CD8-positive, alpha-beta memory T cell (primary cell): ENCODE measurements at regions not wholly inside any gene's neighbourhood (a gene's known extent, or its start where the extent isn't known, plus 50 kb on each side); places are given as distances from the start of the nearest gene placed in this dataset.

Experiments used
- CTCF ChIA-PET: fragments of 350-600 bp; sonication (Branson Sonifier 250); formaldehyde crosslinking; loops from one replicate; lab custom pipeline; 2021; ENCODE audit warnings: antibody characterized with exemption; lab: Charles Lee
- POLR2A ChIA-PET: fragments of 350-600 bp; sonication (Branson Sonifier 250); formaldehyde crosslinking; loops from one replicate; lab custom pipeline; 2021; ENCODE audit warnings: antibody characterized with exemption; lab: Charles Lee
- DNase-seq, 5 donors: peaks; one replicate each; pipeline versions ENCODE4 v3.0.0 to v3.0.0-alpha.2; 2020 to 2022; ENCODE audit warnings: mixed read lengths in 1 of 5
- H3K27ac ChIP-seq: one replicate; pipeline ENCODE4 v1.7.0; 2013; ENCODE audit warnings: low read depth, mild to moderate bottlenecking, low read length, moderate library complexity
- H3K27me3 ChIP-seq: 2 replicates; pipeline ENCODE4 v1.7.0; 2013; ENCODE audit warnings: low read length, mild to moderate bottlenecking; ENCODE audit not compliant: insufficient read depth, poor library complexity, severe bottlenecking
- H3K36me3 ChIP-seq: 2 replicates; pipeline ENCODE4 v1.7.0; 2013; ENCODE audit warnings: mild to moderate bottlenecking, low read length, moderate library complexity; ENCODE audit not compliant: insufficient read depth
- H3K4me1 ChIP-seq: 2 replicates; pipeline ENCODE4 v1.7.0; 2013; ENCODE audit warnings: mild to moderate bottlenecking, low read length, moderate library complexity; ENCODE audit not compliant: insufficient read depth
- H3K4me3 ChIP-seq: 2 replicates; pipeline ENCODE4 v1.7.0; 2013; ENCODE audit warnings: mild to moderate bottlenecking, low read length
- H3K9me3 ChIP-seq: 2 replicates; pipeline ENCODE4 v1.7.0; 2013; ENCODE audit warnings: mild to moderate bottlenecking, low read length
- H3K27ac Mint-ChIP-seq, 8 donors: one replicate each; pipeline ENCODE4 v1.8.0; 2020 to 2021; ENCODE audit warnings: mixed read lengths in 8 of 8, mild to moderate bottlenecking in 6 of 8, inconsistent platforms in 3 of 8, moderate library complexity in 3 of 8
- H3K27me3 Mint-ChIP-seq, 2 donors: one replicate each; pipeline ENCODE4 v1.8.0; 2020 to 2021; ENCODE audit warnings: mixed read lengths in 2 of 2, mild to moderate bottlenecking in 1 of 2, moderate library complexity in 1 of 2
- H3K36me3 Mint-ChIP-seq, 3 donors: one replicate each; pipeline ENCODE4 v1.8.0; 2020 to 2021; ENCODE audit warnings: mixed read lengths in 3 of 3, inconsistent platforms in 1 of 3, mild to moderate bottlenecking in 1 of 3
- H3K4me1 Mint-ChIP-seq, 3 donors: one replicate each; pipeline ENCODE4 v1.8.0; 2020 to 2021; ENCODE audit warnings: mixed read lengths in 3 of 3, inconsistent platforms in 1 of 3, mild to moderate bottlenecking in 1 of 3
- H3K4me3 Mint-ChIP-seq, 7 donors: one replicate each; pipeline ENCODE4 v1.8.0; 2020 to 2021; ENCODE audit warnings: mixed read lengths in 7 of 7, mild to moderate bottlenecking in 6 of 7, moderate library complexity in 4 of 7, inconsistent platforms in 2 of 7
- H3K9me3 Mint-ChIP-seq, 5 donors: one replicate each; pipeline ENCODE4 v1.8.0; 2020 to 2022; ENCODE audit warnings: mixed read lengths in 5 of 5, mild to moderate bottlenecking in 3 of 5, moderate library complexity in 2 of 5, inconsistent platforms in 1 of 5

- no peaks in the 10 kb centered on the region for H3K4me1 ChIP-seq
- POLR2A ChIA-PET = no interaction called here
- CTCF ChIA-PET = interaction anchor here (1.8 kb wide), 1 partner anchor 54 kb away, joined by 5 read pairs; no protein-coding TSS in a partner anchor
Measured at GRCh38 chr11:45048870-45049691, 97.4 kb upstream of the PRDM11 start.

GRCh38 chr11:45050111-45050510 lies 96.3 kb upstream of the PRDM11 start:
- no peak for DNase-seq
- POLR2A ChIA-PET = no interaction called here
- Mint-ChIP-seq H3K27ac (no peak overlapping the region), H3K9me3 (peaks cover 0 to 2% (median 0%) of the 10 kb centered on the region in 5 donors), H3K4me1 (peaks cover 6 to 8% (median 6%) of the 10 kb centered on the region in 3 donors), H3K27me3 (peaks cover 2 to 8% of the 10 kb centered on the region in 2 donors), H3K36me3 (no peaks in the 10 kb centered on the region), H3K4me3 (no peak overlapping the region)
- Histone ChIP-seq H3K4me3 (no peak overlapping the region), H3K4me1 (no peaks in the 10 kb centered on the region), H3K9me3 (no peaks in the 10 kb centered on the region), H3K27me3 (no peaks in the 10 kb centered on the region), H3K27ac (no peak overlapping the region), H3K36me3 (no peaks in the 10 kb centered on the region)
- CTCF ChIA-PET = interaction anchor here (1.1 to 1.8 kb wide), 2 partner anchors 53 to 114 kb away, joined by 3 to 5 read pairs; no protein-coding TSS in a partner anchor

More at GRCh38 chr11:45048870-45049691, 97.4 kb upstream of the PRDM11 start:
- Mint-ChIP-seq H3K36me3 (no peaks in the 10 kb centered on the region), H3K4me3 (no peak overlapping the region), H3K9me3 (peaks cover 0 to 2% (median 0%) of the 10 kb centered on the region in 5 donors), H3K4me1 (peaks cover 6 to 8% (median 6%) of the 10 kb centered on the region in 3 donors), H3K27me3 (peaks cover 2 to 4% of the 10 kb centered on the region in 2 donors), H3K27ac (no peak overlapping the region)
- Histone ChIP-seq H3K27me3 (no peaks in the 10 kb centered on the region), H3K4me3 (no peak overlapping the region), H3K36me3 (no peaks in the 10 kb centered on the region), H3K9me3 (no peaks in the 10 kb centered on the region), H3K27ac (no peak overlapping the region)
- no peak for DNase-seq

- Mint-ChIP-seq H3K9me3 (peaks cover 0 to 2% (median 0%) of the 10 kb centered on the region in 5 donors), H3K36me3 (no peaks in the 10 kb centered on the region), H3K27me3 (peaks cover 2 to 8% of the 10 kb centered on the region in 2 donors), H3K27ac (no peak overlapping the region), H3K4me1 (peaks cover 0 to 2% (median 0%) of the 10 kb centered on the region in 3 donors), H3K4me3 (no peak overlapping the region)
- H3K4me3 ChIP-seq = no peak overlapping the region
- no peaks in the 10 kb centered on the region for H3K9me3 ChIP-seq
- H3K36me3 ChIP-seq = no peaks in the 10 kb centered on the region
- no peaks in the 10 kb centered on the region for H3K4me1 ChIP-seq
- H3K27me3 ChIP-seq = no peaks in the 10 kb centered on the region
- CTCF ChIA-PET = no interaction called here
- no peak overlapping the region for H3K27ac ChIP-seq
- POLR2A ChIA-PET = no interaction called here
- DNase-seq = no peak
Measured at GRCh38 chr11:45051621-45052020, 94.8 kb upstream of the PRDM11 start.

- ChIA-PET CTCF (no interaction called here), POLR2A (no interaction called here)
- Histone ChIP-seq H3K4me1 (no peaks in the 10 kb centered on the region), H3K4me3 (no peak overlapping the region), H3K9me3 (no peaks in the 10 kb centered on the region), H3K36me3 (no peaks in the 10 kb centered on the region), H3K27me3 (no peaks in the 10 kb centered on the region), H3K27ac (no peak overlapping the region)
- Mint-ChIP-seq H3K9me3 (peaks cover 0 to 2% (median 0%) of the 10 kb centered on the region in 5 donors), H3K36me3 (no peaks in the 10 kb centered on the region), H3K4me1 (peaks cover 0 to 2% (median 0%) of the 10 kb centered on the region in 3 donors), H3K27me3 (peaks cover 2 to 8% of the 10 kb centered on the region in 2 donors), H3K27ac (no peak overlapping the region), H3K4me3 (no peak overlapping the region)
- DNase-seq = no peak
Measured at GRCh38 chr11:45052361-45052760, 94.1 kb upstream of the PRDM11 start.

GRCh38 chr11:45053736-45054446 lies 92.5 kb upstream of the PRDM11 start:
- Mint-ChIP-seq H3K9me3 (peaks cover 0 to 2% (median 0%) of the 10 kb centered on the region in 5 donors), H3K4me1 (peaks cover 0 to 6% (median 5%) of the 10 kb centered on the region in 3 donors), H3K27me3 (peaks cover 2 to 8% of the 10 kb centered on the region in 2 donors), H3K4me3 (no peak overlapping the region), H3K27ac (peak overlapping the region in 1 of 8 donors; percentile 35), H3K36me3 (no peaks in the 10 kb centered on the region)
- no peak for DNase-seq
- Histone ChIP-seq H3K4me3 (no peak overlapping the region), H3K36me3 (no peaks in the 10 kb centered on the region), H3K27me3 (no peaks in the 10 kb centered on the region), H3K4me1 (no peaks in the 10 kb centered on the region), H3K9me3 (no peaks in the 10 kb centered on the region), H3K27ac (no peak overlapping the region)
- CTCF ChIA-PET = no interaction called here
- POLR2A ChIA-PET = no interaction called here

- peaks cover 0 to 6% (median 5%) of the 10 kb centered on the region in 3 donors for H3K4me1 Mint-ChIP-seq
- DNase-seq = no peak
- no peaks in the 10 kb centered on the region for H3K9me3 Mint-ChIP-seq
- ChIA-PET CTCF (no interaction called here), POLR2A (no interaction called here)
- no peaks in the 10 kb centered on the region for H3K9me3 ChIP-seq
- H3K36me3 Mint-ChIP-seq = no peaks in the 10 kb centered on the region
- peak overlapping the region in 3 of 8 donors; percentile 25 to 52 (median 46) for H3K27ac Mint-ChIP-seq
- H3K27me3 ChIP-seq = no peaks in the 10 kb centered on the region
- no peak overlapping the region for H3K27ac ChIP-seq
- H3K4me3 ChIP-seq = no peak overlapping the region
- H3K4me3 Mint-ChIP-seq = no peak overlapping the region
- no peaks in the 10 kb centered on the region for H3K4me1 ChIP-seq
- peaks cover 2 to 8% of the 10 kb centered on the region in 2 donors for H3K27me3 Mint-ChIP-seq
- H3K36me3 ChIP-seq = no peaks in the 10 kb centered on the region
Measured at GRCh38 chr11:45054956-45055355, 91.5 kb upstream of the PRDM11 start.

GRCh38 chr11:45056529-45056928 lies 89.9 kb upstream of the PRDM11 start:
- no peaks in the 10 kb centered on the region for H3K9me3 ChIP-seq
- no peak overlapping the region for H3K4me3 ChIP-seq

More at GRCh38 chr11:45056529-45056928, 89.9 kb upstream of the PRDM11 start:
- no peak overlapping the region for H3K4me3 Mint-ChIP-seq
- Histone ChIP-seq H3K27me3 (no peaks in the 10 kb centered on the region), H3K27ac (no peak overlapping the region), H3K36me3 (no peaks in the 10 kb centered on the region), H3K4me1 (no peaks in the 10 kb centered on the region)
- peaks cover 0 to 6% (median 5%) of the 10 kb centered on the region in 3 donors for H3K4me1 Mint-ChIP-seq
- no peaks in the 10 kb centered on the region for H3K36me3 Mint-ChIP-seq
- no peaks in the 10 kb centered on the region for H3K9me3 Mint-ChIP-seq
- ChIA-PET POLR2A (no interaction called here), CTCF (interaction anchor here (1.3 kb wide), 1 partner anchor 24 kb away, joined by 3 read pairs; no protein-coding TSS in a partner anchor)
- DNase-seq = no peak
- peaks cover 0 to 7% of the 10 kb centered on the region in 2 donors for H3K27me3 Mint-ChIP-seq
- H3K27ac Mint-ChIP-seq = peak overlapping the region in 1 of 8 donors; percentile 58
